ENCODE measurements at regions not wholly inside any gene's neighbourhood (a gene's known extent, or its start where the extent isn't known, plus 50 kb on each side); places are given as distances from the start of the nearest gene placed in this dataset.

GRCh38 chr5:163379298-163380155 lies 57.9 kb upstream of the CCNG1 start:
- Mint-ChIP-seq H3K27me3 (peaks cover 10 to 31% of the 10 kb centered on the region in 2 donors), H3K4me3 (no peak overlapping the region), H3K36me3 (ENCODE audit: insufficient read depth) (no peaks in the 10 kb centered on the region), H3K4me1 (ENCODE audit: low read depth in 2 of 2) (no peaks in the 10 kb centered on the region), H3K9me3 (no peaks in the 10 kb centered on the region), H3K27ac (no peak overlapping the region)
- ATAC-seq (replicated peaks) (no peak), DNase-seq (no peak)

GRCh38 chr5:163381832-163382231 lies 55.6 kb upstream of the CCNG1 start:
- Mint-ChIP-seq H3K4me1 (ENCODE audit: low read depth in 2 of 2) (no peaks in the 10 kb centered on the region), H3K36me3 (ENCODE audit: insufficient read depth) (no peaks in the 10 kb centered on the region), H3K27me3 (peaks cover 10 to 33% of the 10 kb centered on the region in 2 donors), H3K27ac (no peak overlapping the region), H3K9me3 (no peaks in the 10 kb centered on the region), H3K4me3 (no peak overlapping the region)
- no peak for DNase-seq
- no peak for ATAC-seq (replicated peaks)

GRCh38 chr5:163383754-163384153 lies 53.6 kb upstream of the CCNG1 start:
- Mint-ChIP-seq H3K36me3 (ENCODE audit: insufficient read depth) (no peaks in the 10 kb centered on the region), H3K4me1 (ENCODE audit: low read depth in 2 of 2) (no peaks in the 10 kb centered on the region), H3K9me3 (no peaks in the 10 kb centered on the region), H3K27me3 (peaks cover 8 to 34% of the 10 kb centered on the region in 2 donors), H3K4me3 (no peak overlapping the region), H3K27ac (no peak overlapping the region)
- DNase-seq (no peak), ATAC-seq (replicated peaks) (no peak)

GRCh38 chr5:163384669-163385068 lies 52.7 kb upstream of the CCNG1 start:
- Mint-ChIP-seq H3K4me1 (ENCODE audit: low read depth in 2 of 2) (no peaks in the 10 kb centered on the region), H3K27ac (no peak overlapping the region), H3K9me3 (no peaks in the 10 kb centered on the region), H3K4me3 (no peak overlapping the region), H3K36me3 (ENCODE audit: insufficient read depth) (no peaks in the 10 kb centered on the region), H3K27me3 (peaks cover 16 to 31% of the 10 kb centered on the region in 2 donors)
- ATAC-seq (replicated peaks): no peak
- no peak for DNase-seq

GRCh38 chr5:163385271-163385670 lies 52.1 kb upstream of the CCNG1 start:
- ATAC-seq (replicated peaks) (no peak), DNase-seq (no peak)
- Mint-ChIP-seq H3K9me3 (no peaks in the 10 kb centered on the region), H3K4me3 (no peak overlapping the region), H3K27ac (no peak overlapping the region), H3K27me3 (peaks cover 20 to 31% of the 10 kb centered on the region in 2 donors), H3K36me3 (ENCODE audit: insufficient read depth) (no peaks in the 10 kb centered on the region), H3K4me1 (ENCODE audit: low read depth in 2 of 2) (no peaks in the 10 kb centered on the region)

- Mint-ChIP-seq H3K4me1 (ENCODE audit: low read depth in 2 of 2) (no peaks in the 10 kb centered on the region), H3K36me3 (ENCODE audit: insufficient read depth) (no peaks in the 10 kb centered on the region), H3K27me3 (peaks cover 25 to 37% of the 10 kb centered on the region in 2 donors), H3K9me3 (no peaks in the 10 kb centered on the region), H3K27ac (no peak overlapping the region), H3K4me3 (no peak overlapping the region)
- no peak for ATAC-seq (replicated peaks)
- no peak for DNase-seq
Observed at GRCh38 chr5:163385824-163386223, 51.6 kb upstream of the CCNG1 start.

GRCh38 chr5:163386352-163386751 lies 51.0 kb upstream of the CCNG1 start:
- H3K4me1 Mint-ChIP-seq (ENCODE audit: low read depth in 2 of 2): no peaks in the 10 kb centered on the region
- no peak overlapping the region for H3K27ac Mint-ChIP-seq
- no peak for ATAC-seq (replicated peaks)
- DNase-seq: no peak
- no peaks in the 10 kb centered on the region for H3K9me3 Mint-ChIP-seq
- no peak overlapping the region for H3K4me3 Mint-ChIP-seq
- peaks cover 31 to 42% of the 10 kb centered on the region in 2 donors for H3K27me3 Mint-ChIP-seq
- no peaks in the 10 kb centered on the region for H3K36me3 Mint-ChIP-seq (ENCODE audit: insufficient read depth)

- H3K9me3 Mint-ChIP-seq: no peaks in the 10 kb centered on the region
- no peak overlapping the region for H3K4me3 Mint-ChIP-seq
- no peaks in the 10 kb centered on the region for H3K36me3 Mint-ChIP-seq (ENCODE audit: insufficient read depth)
- no peak overlapping the region for H3K27ac Mint-ChIP-seq
- H3K27me3 Mint-ChIP-seq: peaks cover 37 to 54% of the 10 kb centered on the region in 2 donors
- H3K4me1 Mint-ChIP-seq (ENCODE audit: low read depth in 2 of 2): no peaks in the 10 kb centered on the region
- ATAC-seq (replicated peaks) (no peak), DNase-seq (no peak)
Observed at GRCh38 chr5:163387589-163388343, 49.6 kb upstream of the CCNG1 start.

All from effector memory CD8-positive, alpha-beta T cell (primary cell).